IPS-20b (cell line): ENCODE measurements at regions not wholly inside any gene's neighbourhood (a gene's known extent, or its start where the extent isn't known, plus 50 kb on each side); places are given as distances from the start of the nearest gene placed in this dataset.
A peak's percentile ranks its signal among the peaks of the same experiment; 100 is the strongest.

Experiments used
- H3K27ac ChIP-seq: one replicate; pipeline ENCODE4 v1.5.1; 2013; ENCODE audit warnings: low read length
- H3K27me3 ChIP-seq: 2 replicates; pipeline ENCODE4 v1.6.1; 2013; ENCODE audit warnings: mild to moderate bottlenecking, low read length, inconsistent platforms; ENCODE audit not compliant: insufficient read depth
- H3K36me3 ChIP-seq: 2 replicates; pipeline ENCODE4 v1.6.1; 2013; ENCODE audit warnings: low read depth, mild to moderate bottlenecking, inconsistent platforms, low read length, moderate library complexity; ENCODE audit not compliant: insufficient read depth
- H3K4me1 ChIP-seq: 2 replicates; pipeline ENCODE4 v1.6.1; 2013; ENCODE audit warnings: mild to moderate bottlenecking, control low read depth, inconsistent platforms, low read length, moderate library complexity; ENCODE audit not compliant: insufficient read depth
- H3K4me3 ChIP-seq: 2 replicates; pipeline ENCODE4 v1.5.1; 2013; ENCODE audit warnings: mild to moderate bottlenecking, low read length, inconsistent platforms
- H3K9ac ChIP-seq: 2 replicates; pipeline ENCODE4 v1.6.1; 2013; ENCODE audit warnings: low read depth, mild to moderate bottlenecking, inconsistent platforms, low read length, moderate library complexity
- H3K9me3 ChIP-seq: 2 replicates; pipeline ENCODE4 v1.6.1; 2013; ENCODE audit warnings: mild to moderate bottlenecking, low read depth, low read length, inconsistent platforms; ENCODE audit not compliant: insufficient read depth

DNA sequence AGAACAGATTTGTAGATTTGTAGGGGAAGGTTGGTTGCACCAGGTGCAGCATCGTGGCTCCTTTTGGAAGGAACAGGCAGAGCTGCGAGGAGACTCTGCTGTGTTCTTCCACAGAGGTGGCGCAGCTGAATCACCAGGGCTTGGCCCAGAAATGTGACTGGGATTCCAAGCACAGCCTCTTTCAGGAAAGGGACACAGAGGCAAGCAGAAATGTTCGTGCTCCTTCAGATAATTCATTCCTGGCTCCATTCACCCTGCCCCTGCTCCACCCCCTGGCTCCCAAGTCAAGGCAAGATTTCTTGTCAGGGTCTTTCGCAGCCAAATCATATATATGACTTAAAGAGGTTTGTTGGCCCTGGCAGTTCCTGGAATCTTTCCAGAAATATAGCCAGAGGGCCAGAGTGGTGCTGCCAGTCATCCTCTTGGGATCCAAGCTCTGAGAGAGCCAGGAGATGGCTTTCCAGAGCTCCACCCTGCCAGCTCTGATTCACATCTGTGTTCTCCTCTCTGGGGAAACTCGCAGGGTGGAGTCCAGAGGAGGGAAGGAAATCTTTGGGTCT, 203.9 kb upstream of the TANK start:
- Histone ChIP-seq H3K4me3 (no peak overlapping the region), H3K4me1 (no peaks in the 10 kb centered on the region), H3K36me3 (no peaks in the 10 kb centered on the region), H3K9ac (no peak overlapping the region), H3K27me3 (no peaks in the 10 kb centered on the region), H3K9me3 (no peaks in the 10 kb centered on the region), H3K27ac (no peak overlapping the region)

DNA sequence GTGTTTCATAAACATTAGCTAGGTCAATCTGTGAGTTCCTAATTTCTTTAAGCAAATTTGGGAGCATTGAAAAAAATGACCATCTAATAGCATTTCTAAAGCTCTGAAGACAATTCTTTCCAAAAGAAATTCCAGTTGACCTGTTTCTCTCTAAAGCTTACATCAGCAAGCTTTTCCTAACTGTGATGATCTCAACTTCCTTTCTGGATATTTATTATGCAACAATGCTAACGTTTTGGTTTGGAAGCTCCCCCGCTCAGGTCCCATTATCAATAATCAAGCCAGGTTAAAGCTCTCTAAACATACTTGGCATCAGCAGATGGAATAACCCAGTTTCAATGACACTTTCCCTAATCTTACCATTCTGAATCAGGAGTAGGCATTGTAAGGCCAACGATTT, 196.3 kb upstream of the TANK start:
- Histone ChIP-seq H3K9me3 (no peaks in the 10 kb centered on the region), H3K27ac (no peak overlapping the region), H3K9ac (no peak overlapping the region), H3K4me3 (no peak overlapping the region), H3K4me1 (no peaks in the 10 kb centered on the region), H3K27me3 (no peaks in the 10 kb centered on the region), H3K36me3 (no peaks in the 10 kb centered on the region)

GRCh38 chr2:160967523-160967922, 192.7 kb upstream of the TANK start:
- Histone ChIP-seq H3K9me3 (no peaks in the 10 kb centered on the region), H3K27me3 (no peaks in the 10 kb centered on the region), H3K9ac (no peak overlapping the region), H3K27ac (no peak overlapping the region), H3K4me3 (no peak overlapping the region), H3K36me3 (no peaks in the 10 kb centered on the region), H3K4me1 (peaks cover 6% of the 10 kb centered on the region; the same call in 1 of the 2 replicates)

DNA sequence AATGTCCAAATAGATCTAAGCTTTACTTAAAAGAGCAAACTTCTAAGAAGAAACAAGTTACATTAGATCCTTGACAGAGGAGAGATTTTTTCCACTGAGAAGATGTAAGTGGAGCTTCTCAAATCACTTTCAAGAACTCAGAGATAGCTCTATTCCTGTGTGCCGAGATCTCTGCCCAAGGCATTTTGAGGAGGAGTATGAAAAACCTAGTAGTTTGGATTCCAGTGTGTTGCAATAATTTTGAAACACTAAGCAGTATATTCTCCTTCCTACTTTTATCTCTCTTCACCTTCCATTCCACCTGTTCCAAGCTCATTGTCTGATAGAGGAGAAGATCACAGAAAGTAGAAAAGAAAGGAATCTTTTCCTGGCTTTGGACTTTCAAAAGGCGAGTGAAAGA, 192.0 kb upstream of the TANK start:
- H3K4me1 ChIP-seq: peaks cover 6% of the 10 kb centered on the region; the same call in 1 of the 2 replicates
- H3K4me3 ChIP-seq: no peak overlapping the region
- H3K27ac ChIP-seq: no peak overlapping the region
- H3K9ac ChIP-seq: no peak overlapping the region
- H3K36me3 ChIP-seq: no peaks in the 10 kb centered on the region
- H3K27me3 ChIP-seq: no peaks in the 10 kb centered on the region
- no peaks in the 10 kb centered on the region for H3K9me3 ChIP-seq

DNA sequence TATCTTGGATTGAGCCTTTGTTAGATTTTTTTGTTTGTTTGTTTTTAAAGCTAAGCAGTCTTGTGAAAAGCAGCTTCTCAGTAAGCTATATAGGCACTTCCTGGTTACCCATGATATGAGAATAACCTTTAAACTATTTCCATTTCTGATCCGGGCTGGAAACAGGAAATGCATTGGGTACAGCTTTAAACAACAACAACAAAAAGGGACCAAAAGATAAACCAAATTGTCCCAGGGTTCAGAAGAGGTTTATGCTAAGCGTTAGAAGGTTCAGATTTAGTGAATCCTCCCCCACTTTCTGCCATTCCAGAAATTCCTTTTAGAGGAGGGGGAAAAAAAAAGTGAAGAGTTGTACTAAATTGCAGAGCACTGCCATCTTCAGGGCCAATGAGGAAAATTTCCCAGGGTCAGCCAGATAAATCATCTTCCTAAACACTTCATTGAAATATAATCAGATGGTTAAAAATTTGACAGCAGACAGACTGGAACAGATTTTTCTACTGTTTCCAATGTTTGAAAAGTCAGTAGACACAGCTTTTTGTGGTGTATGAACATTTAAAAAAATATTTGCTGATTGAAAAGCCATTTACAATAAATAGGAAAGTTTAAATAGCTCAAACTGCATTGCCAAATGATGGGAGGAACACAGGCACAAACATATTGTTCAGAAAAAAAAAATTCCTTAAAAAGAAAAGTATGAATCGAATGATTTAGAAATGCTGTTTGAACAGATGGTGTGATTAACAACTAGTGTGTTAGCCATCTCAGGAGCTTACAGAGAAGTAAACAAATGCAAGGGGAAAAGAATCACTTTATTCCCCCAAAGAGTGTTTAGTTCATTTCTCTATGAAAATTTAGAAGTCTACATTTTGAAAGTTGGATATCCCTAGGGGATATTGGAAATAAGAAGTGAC, 189.9 kb upstream of the TANK start:
- H3K4me3 ChIP-seq: 0 out of 2 replicates have a peak overlapping the region, but pooled peaks have one; percentile 51
- peaks cover 6% of the 10 kb centered on the region; the same call in 1 of the 2 replicates for H3K4me1 ChIP-seq
- H3K27ac ChIP-seq: peak overlapping the region; percentile 84
- no peaks in the 10 kb centered on the region for H3K27me3 ChIP-seq
- H3K36me3 ChIP-seq: no peaks in the 10 kb centered on the region
- no peaks in the 10 kb centered on the region for H3K9me3 ChIP-seq
- H3K9ac ChIP-seq: peak overlapping the region; percentile 70; the same call in 1 of the 2 replicates

DNA sequence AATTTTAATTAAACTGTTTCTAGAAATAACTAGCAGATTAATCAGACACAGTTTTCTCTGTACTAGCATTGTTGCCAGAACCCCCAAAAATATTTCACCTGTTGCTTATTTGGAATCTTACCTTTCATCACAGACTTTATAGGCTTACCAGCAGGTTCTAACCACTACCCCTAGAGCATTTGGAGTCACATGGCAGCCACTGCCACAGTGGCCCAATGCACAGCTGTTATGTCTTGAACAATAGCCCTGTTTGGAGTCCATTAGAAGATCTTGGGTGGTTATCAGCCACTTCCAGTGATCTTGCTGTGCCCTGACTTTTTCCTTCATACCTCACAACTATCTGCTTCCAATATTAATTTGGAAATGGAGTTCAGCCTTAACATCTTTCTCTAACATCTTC, 186.2 kb upstream of the TANK start:
- no peak overlapping the region for H3K4me3 ChIP-seq
- no peaks in the 10 kb centered on the region for H3K36me3 ChIP-seq
- H3K9ac ChIP-seq: no peak overlapping the region
- no peaks in the 10 kb centered on the region for H3K27me3 ChIP-seq
- H3K4me1 ChIP-seq: peaks cover 6% of the 10 kb centered on the region; the same call in 1 of the 2 replicates
- H3K27ac ChIP-seq: no peak overlapping the region
- no peaks in the 10 kb centered on the region for H3K9me3 ChIP-seq

- H3K27me3 ChIP-seq: no peaks in the 10 kb centered on the region
- no peaks in the 10 kb centered on the region for H3K36me3 ChIP-seq
- no peak overlapping the region for H3K27ac ChIP-seq
- H3K9ac ChIP-seq: no peak overlapping the region
- H3K4me3 ChIP-seq: no peak overlapping the region
- H3K4me1 ChIP-seq: peaks cover 6% of the 10 kb centered on the region; the same call in 1 of the 2 replicates
- no peaks in the 10 kb centered on the region for H3K9me3 ChIP-seq
These were observed 185.4 kb upstream of the TANK start for GRCh38 chr2:160974803-160975202.

- Histone ChIP-seq H3K27ac (no peak overlapping the region), H3K4me1 (no peaks in the 10 kb centered on the region), H3K36me3 (no peaks in the 10 kb centered on the region), H3K9ac (no peak overlapping the region), H3K27me3 (no peaks in the 10 kb centered on the region), H3K4me3 (no peak overlapping the region), H3K9me3 (no peaks in the 10 kb centered on the region)
These were observed 183.4 kb upstream of the TANK start for GRCh38 chr2:160976797-160977196.

GRCh38 chr2:160977376-160977775, 182.9 kb upstream of the TANK start:
- Histone ChIP-seq H3K4me3 (no peak overlapping the region), H3K27ac (no peak overlapping the region), H3K9me3 (no peaks in the 10 kb centered on the region), H3K4me1 (no peaks in the 10 kb centered on the region), H3K36me3 (no peaks in the 10 kb centered on the region), H3K27me3 (no peaks in the 10 kb centered on the region), H3K9ac (no peak overlapping the region)

- no peaks in the 10 kb centered on the region for H3K4me1 ChIP-seq
- no peaks in the 10 kb centered on the region for H3K36me3 ChIP-seq
- no peaks in the 10 kb centered on the region for H3K27me3 ChIP-seq
- no peak overlapping the region for H3K27ac ChIP-seq
- H3K9ac ChIP-seq: no peak overlapping the region
- no peaks in the 10 kb centered on the region for H3K9me3 ChIP-seq
- H3K4me3 ChIP-seq: no peak overlapping the region
These were observed 182.4 kb upstream of the TANK start for GRCh38 chr2:160977854-160978253.

- H3K9me3 ChIP-seq: no peaks in the 10 kb centered on the region
- H3K36me3 ChIP-seq: no peaks in the 10 kb centered on the region
- H3K4me1 ChIP-seq: no peaks in the 10 kb centered on the region; the same call in 1 of the 2 replicates
- no peak overlapping the region for H3K9ac ChIP-seq
- no peaks in the 10 kb centered on the region for H3K27me3 ChIP-seq
- no peak overlapping the region for H3K4me3 ChIP-seq
- no peak overlapping the region for H3K27ac ChIP-seq
These were observed 175.7 kb upstream of the TANK start for GRCh38 chr2:160984426-160985077.
